Prostate gland (tissue), 2 donors: ENCODE measurements at regions not wholly inside any gene's neighbourhood (a gene's known extent, or its start where the extent isn't known, plus 50 kb on each side); places are given as distances from the start of the nearest gene placed in this dataset.

Experiments
- DNase-seq: peaks from one replicate; pipeline ENCODE4 v3.0.0-alpha.2; 2019; ENCODE audit warnings: low spot score
- H3K27ac ChIP-seq, 2 donors: fragments of 200-600 bp; sonication (generic); 2 replicates each; pipeline ENCODE4 v1.5.1; 2017 to 2019
- H3K27me3 ChIP-seq: fragments of 200-600 bp; sonication (generic); replicated peaks from 2 replicates; pipeline ENCODE4 v1.5.1; 2019; ENCODE audit not compliant: insufficient read depth
- H3K36me3 ChIP-seq, 2 donors: fragments of 200-600 bp; sonication (generic); 1 replicate in 1 of 2; 2 replicates in 1 of 2; pipeline versions ENCODE4 v1.5.1 to v1.8.1; 2017 to 2019
- H3K4me1 ChIP-seq: fragments of 200-600 bp; sonication (generic); replicated peaks from 2 replicates; pipeline ENCODE4 v1.5.1; 2019
- H3K4me3 ChIP-seq, 2 donors: fragments of 200-600 bp; sonication (generic); 2 replicates each; pipeline ENCODE4 v1.5.1; 2017 to 2019
- H3K9me3 ChIP-seq: fragments of 200-600 bp; sonication (generic); 2 replicates; pipeline ENCODE4 v1.5.1; 2017
- CTCF ChIP-seq, 4 experiments: fragments of 200-600 bp in 2 of 4; fragments of 450-650 bp in 2 of 4; sonication (generic) in 2 of 4; IDR thresholded peaks; 1 replicate in 3 of 4; 2 replicates in 1 of 4; pipeline ENCODE4 v1.5.1; 2016 to 2019; ENCODE audit warnings: antibody characterized with exemption in 4 of 4, mild to moderate bottlenecking in 2 of 4, moderate library complexity in 2 of 4
- POLR2A ChIP-seq: fragments of 450-650 bp; IDR thresholded peaks from one replicate; pipeline ENCODE4 v1.6.1; 2016; ENCODE audit warnings: antibody characterized with exemption, mild to moderate bottlenecking
- POLR2AphosphoS5 ChIP-seq: sonication (generic); formaldehyde crosslinking; IDR thresholded peaks from one replicate; pipeline ENCODE4 v1.6.1; 2017; ENCODE audit warnings: antibody characterized with exemption
- WGBS: methylation state at CpG from one replicate; pipeline ENCODE4 v1.1.5; 2018; 5-methylcytosine and 5-hydroxymethylcytosine counted together
- intact Hi-C: fragments of 100-400 bp; cut with DNase I; formaldehyde crosslinking; loops from one replicate; pipeline ENCODE4 v1.14.2; 2022

GRCh38 chr7:45244981-45245380 lies 87.4 kb downstream of the RAMP3 start:
- DNase-seq: no peak
- H3K27ac ChIP-seq: no peak overlapping the region
- H3K9me3 ChIP-seq: no peaks in the 10 kb centered on the region
- 91% methylated on average over 2 of the region's 2 CpGs for WGBS
- no peak for TF ChIP-seq POLR2AphosphoS5
- TF ChIP-seq POLR2A: no peak
- no peak for TF ChIP-seq CTCF (IDR thresholded peaks at IDR 0.05)
- H3K36me3 ChIP-seq: no peaks in the 10 kb centered on the region
- no peak overlapping the region for H3K4me3 ChIP-seq
- no peaks in the 10 kb centered on the region for H3K4me1 ChIP-seq
- intact Hi-C loops: no loop called here
- peaks cover 5% of the 10 kb centered on the region for H3K27me3 ChIP-seq

DNA sequence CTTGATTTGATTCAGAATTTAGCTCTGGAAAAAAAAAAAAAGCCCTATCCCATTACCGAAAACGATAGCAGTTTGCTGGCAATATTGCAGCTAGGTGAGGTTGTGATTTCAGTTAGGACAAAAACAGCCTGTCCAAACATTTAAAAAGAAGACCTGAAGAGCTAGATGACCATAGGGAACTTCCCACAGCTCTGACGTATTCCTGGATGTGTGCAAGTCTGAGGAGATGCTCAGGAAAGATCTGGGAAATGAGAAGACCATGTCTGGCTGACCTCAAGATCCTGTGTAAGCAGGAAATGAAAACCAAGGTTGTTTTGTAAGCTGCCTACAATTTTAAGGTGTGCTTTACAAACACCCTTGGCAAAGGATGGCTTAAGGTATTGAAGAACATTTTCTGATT lies 88.7 kb downstream of the RAMP3 start:
- no peaks in the 10 kb centered on the region for H3K4me1 ChIP-seq
- intact Hi-C loops: no loop called here
- WGBS: 81% methylated on average over 3 of the region's 3 CpGs
- no peaks in the 10 kb centered on the region for H3K9me3 ChIP-seq
- TF ChIP-seq POLR2A: no peak
- TF ChIP-seq POLR2AphosphoS5: no peak
- no peak for TF ChIP-seq CTCF (IDR thresholded peaks at IDR 0.05)
- H3K27ac ChIP-seq: no peak overlapping the region
- no peak for DNase-seq
- H3K27me3 ChIP-seq: peaks cover 5% of the 10 kb centered on the region
- no peaks in the 10 kb centered on the region for H3K36me3 ChIP-seq
- no peak overlapping the region for H3K4me3 ChIP-seq

- H3K36me3 ChIP-seq: no peaks in the 10 kb centered on the region
- 51% methylated on average over 6 of the region's 6 CpGs for WGBS
Observed at GRCh38 chr7:45252248-45252647, 94.7 kb downstream of the RAMP3 start.

DNA sequence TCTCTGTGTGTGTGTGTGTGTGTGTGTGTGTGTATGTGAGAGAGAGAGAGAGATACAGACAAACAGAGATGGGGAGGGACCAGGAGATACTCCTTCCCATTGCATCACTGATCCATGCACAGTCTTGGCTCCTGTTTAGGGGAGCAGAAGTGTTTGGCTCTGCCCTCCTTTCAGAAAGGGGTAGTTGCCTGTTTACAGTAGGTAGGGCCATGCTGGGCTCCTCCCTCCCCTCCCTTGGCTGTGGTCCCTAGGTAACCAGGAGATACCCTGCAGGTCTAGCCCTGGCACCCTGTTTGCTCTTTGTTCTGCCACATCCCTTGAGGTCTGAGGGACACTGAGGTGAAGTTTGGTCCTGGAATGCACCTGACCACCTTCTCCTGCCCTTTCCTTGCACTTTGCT lies 95.3 kb downstream of the RAMP3 start:
- H3K27ac ChIP-seq: no peak overlapping the region
- DNase-seq: no peak
- no peaks in the 10 kb centered on the region for H3K27me3 ChIP-seq
- H3K4me1 ChIP-seq: no peaks in the 10 kb centered on the region
- TF ChIP-seq POLR2AphosphoS5 (no peak), CTCF (IDR thresholded peaks at IDR 0.05) (no peak), POLR2A (no peak)
- no peak overlapping the region for H3K4me3 ChIP-seq
- intact Hi-C loops: no loop called here
- no peaks in the 10 kb centered on the region for H3K36me3 ChIP-seq
- H3K9me3 ChIP-seq: no peaks in the 10 kb centered on the region

More at GRCh38 chr7:45252248-45252647, 94.7 kb downstream of the RAMP3 start:
- no peaks in the 10 kb centered on the region for H3K4me1 ChIP-seq
- TF ChIP-seq CTCF (IDR thresholded peaks at IDR 0.05) (no peak), POLR2A (no peak), POLR2AphosphoS5 (no peak)
- H3K9me3 ChIP-seq: no peaks in the 10 kb centered on the region
- no peak overlapping the region for H3K27ac ChIP-seq
- H3K27me3 ChIP-seq: no peaks in the 10 kb centered on the region
- DNase-seq: no peak
- intact Hi-C loops: no loop called here
- H3K4me3 ChIP-seq: no peak overlapping the region

- intact Hi-C loops: no loop called here
Observed at GRCh38 chr7:45253368-45253767, 95.8 kb downstream of the RAMP3 start.

More at GRCh38 chr7:45253368-45253767, 95.8 kb downstream of the RAMP3 start:
- no peaks in the 10 kb centered on the region for H3K27me3 ChIP-seq
- no peaks in the 10 kb centered on the region for H3K4me1 ChIP-seq
- TF ChIP-seq POLR2AphosphoS5: no peak
- TF ChIP-seq CTCF (IDR thresholded peaks at IDR 0.05): no peak
- no peak for TF ChIP-seq POLR2A
- H3K27ac ChIP-seq: no peak overlapping the region
- H3K4me3 ChIP-seq: no peak overlapping the region
- H3K9me3 ChIP-seq: no peaks in the 10 kb centered on the region
- H3K36me3 ChIP-seq: no peaks in the 10 kb centered on the region
- WGBS: 89% methylated on average over 1 of the region's 1 CpG
- DNase-seq: no peak
